GM12872 (cell line): ENCODE measurements at regions not wholly inside any gene's neighbourhood (a gene's known extent, or its start where the extent isn't known, plus 50 kb on each side); places are given as distances from the start of the nearest gene placed in this dataset.

Experiments
- CTCF ChIP-seq: IDR thresholded peaks from 3 replicates; pipeline ENCODE4 v1.5.1; 2011; ENCODE audit warnings: low read depth, mild to moderate bottlenecking, low read length, moderate library complexity; ENCODE audit not compliant: insufficient read depth

GRCh38 chr11:25159341-25159740 is 662.5 kb downstream of the LUZP2 start:
- no peak for TF ChIP-seq CTCF

- no peak for TF ChIP-seq CTCF
These were observed 666.6 kb downstream of the LUZP2 start for GRCh38 chr11:25163421-25163820.

- no peak for TF ChIP-seq CTCF
These were observed 683.3 kb downstream of the LUZP2 start for GRCh38 chr11:25180187-25180586.

GRCh38 chr11:25183411-25183810 is 686.6 kb downstream of the LUZP2 start:
- TF ChIP-seq CTCF, result no peak

- no peak for TF ChIP-seq CTCF
These were observed 700.7 kb downstream of the LUZP2 start for GRCh38 chr11:25197515-25197914.

- no peak for TF ChIP-seq CTCF
These were observed 701.9 kb downstream of the LUZP2 start for GRCh38 chr11:25198704-25199103.

- TF ChIP-seq CTCF, result no peak
These were observed 704.1 kb downstream of the LUZP2 start for GRCh38 chr11:25200925-25201324.

- no peak for TF ChIP-seq CTCF
These were observed 709.9 kb downstream of the LUZP2 start for GRCh38 chr11:25206762-25207161.
